GM12864 (cell line): ENCODE measurements at regions not wholly inside any gene's neighbourhood (a gene's known extent, or its start where the extent isn't known, plus 50 kb on each side); places are given as distances from the start of the nearest gene placed in this dataset.

Experiments used
- DNase-seq: peaks from one replicate; pipeline ENCODE4 v3.0.0-alpha.2; 2011; ENCODE audit warnings: low read depth
- H3K4me3 ChIP-seq: 2 replicates; pipeline ENCODE4 v1.5.1; 2011; ENCODE audit warnings: mild to moderate bottlenecking, low read depth, low read length, control low read depth
- TF ChIP-seq, protein P1 (sequence below): IDR thresholded peaks from 2 replicates; pipeline ENCODE4 v1.5.1; 2011; ENCODE audit warnings: low read depth, mild to moderate bottlenecking, moderate library complexity, low read length, control low read depth, inconsistent platforms; ENCODE audit errors: missing control alignments

DNA sequence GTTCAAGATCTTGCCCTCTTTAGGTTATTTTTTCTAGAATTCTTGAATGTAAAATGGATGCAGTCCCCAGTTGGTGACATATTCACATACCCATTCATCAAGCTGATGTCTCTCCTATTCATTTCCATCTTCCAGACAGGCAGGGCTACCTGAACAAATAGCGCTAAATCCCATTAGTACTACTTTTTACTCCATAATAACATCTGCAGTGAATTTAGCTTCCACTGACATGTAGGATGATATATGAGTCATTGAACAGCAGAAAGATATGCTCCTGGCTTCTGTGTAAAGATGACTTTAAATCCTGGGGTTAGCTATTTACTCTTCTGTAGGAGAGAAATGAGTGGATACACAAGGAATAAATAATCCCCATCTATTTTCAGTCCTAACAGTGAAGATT lies 194.7 kb downstream of the RND3 start:
- TF ChIP-seq, protein P1, sequence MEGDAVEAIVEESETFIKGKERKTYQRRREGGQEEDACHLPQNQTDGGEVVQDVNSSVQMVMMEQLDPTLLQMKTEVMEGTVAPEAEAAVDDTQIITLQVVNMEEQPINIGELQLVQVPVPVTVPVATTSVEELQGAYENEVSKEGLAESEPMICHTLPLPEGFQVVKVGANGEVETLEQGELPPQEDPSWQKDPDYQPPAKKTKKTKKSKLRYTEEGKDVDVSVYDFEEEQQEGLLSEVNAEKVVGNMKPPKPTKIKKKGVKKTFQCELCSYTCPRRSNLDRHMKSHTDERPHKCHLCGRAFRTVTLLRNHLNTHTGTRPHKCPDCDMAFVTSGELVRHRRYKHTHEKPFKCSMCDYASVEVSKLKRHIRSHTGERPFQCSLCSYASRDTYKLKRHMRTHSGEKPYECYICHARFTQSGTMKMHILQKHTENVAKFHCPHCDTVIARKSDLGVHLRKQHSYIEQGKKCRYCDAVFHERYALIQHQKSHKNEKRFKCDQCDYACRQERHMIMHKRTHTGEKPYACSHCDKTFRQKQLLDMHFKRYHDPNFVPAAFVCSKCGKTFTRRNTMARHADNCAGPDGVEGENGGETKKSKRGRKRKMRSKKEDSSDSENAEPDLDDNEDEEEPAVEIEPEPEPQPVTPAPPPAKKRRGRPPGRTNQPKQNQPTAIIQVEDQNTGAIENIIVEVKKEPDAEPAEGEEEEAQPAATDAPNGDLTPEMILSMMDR = no peak
- H3K4me3 ChIP-seq = no peak overlapping the region
- DNase-seq = no peak

DNA sequence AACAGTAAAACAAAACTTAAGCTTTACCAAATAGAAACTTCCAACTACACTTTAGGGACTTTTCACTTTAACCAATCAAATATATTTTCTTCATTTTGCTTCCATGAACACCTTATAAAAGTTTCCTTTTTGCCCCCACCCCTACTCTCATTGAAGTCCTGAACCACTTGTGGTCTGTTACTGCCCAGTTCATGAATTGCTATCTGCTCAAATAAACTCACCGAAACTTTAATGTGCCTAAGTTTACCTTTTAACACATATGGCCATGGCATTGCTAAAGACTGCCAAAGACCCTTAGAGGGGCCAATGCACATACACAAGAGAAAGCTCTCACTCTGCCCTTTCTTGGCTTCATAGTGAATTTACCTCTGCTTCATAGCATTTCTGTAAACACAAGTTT lies 195.3 kb downstream of the RND3 start:
- DNase-seq = no peak
- TF ChIP-seq, protein P1 = no peak
- no peak overlapping the region for H3K4me3 ChIP-seq

DNA sequence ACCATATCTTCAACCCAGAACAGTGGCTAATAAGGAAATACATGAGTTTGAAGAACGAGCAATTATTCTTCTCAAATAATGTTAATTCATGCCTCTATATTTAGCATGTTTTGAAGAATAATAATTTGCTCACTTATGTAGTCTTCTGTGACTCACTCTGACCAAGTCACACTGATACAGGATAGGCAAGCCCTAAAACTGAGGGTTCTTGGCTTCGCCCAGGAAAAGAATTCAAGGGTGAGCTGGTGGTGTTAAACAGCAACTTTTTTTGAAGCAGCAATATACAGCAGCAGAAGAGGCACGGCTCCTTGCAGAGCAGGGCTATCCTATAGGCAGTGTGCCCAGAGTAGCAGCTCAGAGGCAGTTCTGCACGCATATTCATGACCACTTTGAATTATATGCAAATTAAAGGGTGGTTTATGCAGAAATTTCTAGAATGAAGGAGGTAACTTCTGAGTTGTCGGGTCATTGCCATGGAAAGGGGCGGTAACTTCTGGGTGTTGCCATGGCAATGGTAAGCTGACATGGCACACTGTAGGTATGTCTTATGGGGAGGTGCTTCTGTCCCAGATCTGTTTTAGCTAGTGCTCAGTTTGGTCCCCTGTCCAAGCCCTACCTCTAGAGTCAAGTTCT lies 200.6 kb downstream of the RND3 start:
- no peak for DNase-seq
- no peak overlapping the region for H3K4me3 ChIP-seq
- TF ChIP-seq, protein P1 = no peak

DNA sequence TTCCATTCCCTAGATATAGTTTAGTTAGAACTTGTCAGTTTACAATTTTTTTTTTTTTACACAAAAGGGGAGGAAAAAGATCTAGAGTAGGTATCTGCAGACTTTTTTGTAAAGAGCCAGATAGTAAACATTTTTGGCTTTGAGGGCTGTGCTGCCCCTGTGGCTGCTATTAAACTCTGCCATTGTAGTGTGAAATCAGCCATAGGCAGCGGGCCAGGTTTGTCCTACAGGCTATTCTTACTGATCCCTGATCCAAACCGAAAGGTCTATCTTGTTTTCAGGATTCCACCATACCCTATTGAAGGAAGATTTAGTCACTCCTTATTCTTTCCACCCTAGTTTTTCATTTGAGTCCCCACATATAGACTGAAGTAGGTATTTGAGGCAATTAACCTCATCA lies 203.4 kb downstream of the RND3 start:
- TF ChIP-seq, protein P1 = no peak
- no peak for DNase-seq
- H3K4me3 ChIP-seq = no peak overlapping the region

DNA sequence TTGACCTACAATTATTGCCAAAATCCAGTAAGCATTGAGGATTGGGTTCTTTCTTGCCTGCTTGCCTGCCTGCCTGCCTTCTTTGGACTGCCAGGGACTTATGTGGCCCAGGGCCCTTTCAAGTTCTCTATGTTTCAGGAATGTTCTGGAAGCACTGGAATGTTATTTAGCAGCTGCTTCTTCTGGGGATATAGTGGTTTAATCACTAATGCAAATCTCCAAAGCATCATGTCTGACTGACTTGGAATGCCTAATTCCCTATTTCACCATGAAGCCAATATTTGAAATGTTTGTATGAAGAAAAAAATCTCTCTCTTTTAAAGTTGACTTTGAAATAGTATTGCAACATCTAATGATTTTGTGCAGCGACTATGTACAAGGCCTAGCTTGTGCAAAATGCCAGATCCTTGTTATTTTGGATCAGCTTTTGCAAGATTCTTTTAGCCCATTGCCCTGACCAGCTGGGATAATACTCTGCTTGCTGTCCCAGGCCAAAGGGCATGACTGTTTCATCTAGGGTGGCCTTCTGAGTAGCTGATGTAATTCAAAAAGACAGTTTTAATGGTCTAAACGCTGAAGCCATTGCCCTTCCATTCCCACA lies 204.6 kb downstream of the RND3 start:
- H3K4me3 ChIP-seq = no peak overlapping the region
- TF ChIP-seq, protein P1 = no peak
- no peak for DNase-seq

DNA sequence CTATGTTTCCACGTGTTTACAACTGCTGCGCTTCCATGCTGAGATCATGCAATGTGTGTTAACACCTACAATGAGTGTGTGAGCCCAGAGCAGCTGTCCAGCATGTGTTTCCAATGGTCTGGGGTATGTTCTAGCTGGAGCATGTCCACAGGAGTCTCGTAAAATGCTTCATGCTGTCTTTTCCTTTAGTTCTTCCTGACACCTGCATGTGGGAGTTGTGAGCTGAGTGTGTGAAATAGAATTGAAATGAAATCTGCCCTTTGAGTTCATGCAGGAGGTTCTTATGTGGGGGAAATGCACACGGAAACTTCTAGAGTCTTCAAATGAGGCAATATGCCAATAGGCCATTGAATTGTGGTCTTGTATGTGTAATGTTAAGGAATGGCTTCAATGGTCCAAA lies 205.1 kb downstream of the RND3 start:
- no peak for DNase-seq
- no peak overlapping the region for H3K4me3 ChIP-seq
- TF ChIP-seq, protein P1 = no peak

DNA sequence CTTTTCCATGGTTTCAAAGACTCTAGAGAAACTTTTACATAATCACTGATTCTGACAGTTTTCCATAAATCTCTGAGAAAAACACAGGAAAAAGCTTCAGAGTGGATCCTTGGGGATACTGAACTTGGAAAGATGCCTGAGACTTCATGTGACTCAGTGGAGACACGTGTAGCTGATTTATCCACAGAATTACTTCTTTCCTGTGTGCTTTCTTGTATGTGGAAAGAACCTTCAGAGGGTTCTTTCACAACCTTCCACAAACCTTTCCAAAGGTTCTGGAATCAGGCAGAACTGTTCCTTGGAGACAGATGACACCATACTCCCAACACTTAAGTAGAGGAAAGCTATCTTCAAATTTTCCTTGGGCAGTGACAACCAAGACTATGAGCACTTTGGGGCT lies 207.2 kb downstream of the RND3 start:
- H3K4me3 ChIP-seq = no peak overlapping the region
- no peak for DNase-seq
- TF ChIP-seq, protein P1 = no peak
